OCI-LY1 (cell line): ENCODE measurements at regions not wholly inside any gene's neighbourhood (a gene's known extent, or its start where the extent isn't known, plus 50 kb on each side); places are given as distances from the start of the nearest gene placed in this dataset.

Experiments
- H2AFZ ChIP-seq: fragments of 200-600 bp; sonication (generic), shearing (Covaris generic); 2 replicates; pipeline ENCODE4 v1.6.0; 2014; ENCODE audit warnings: antibody characterized with exemption, mild to moderate bottlenecking, low read length
- H3F3A ChIP-seq: fragments of 200-600 bp; sonication (generic), shearing (Covaris generic); 2 replicates; pipeline ENCODE4 v1.6.0; 2014; ENCODE audit warnings: mild to moderate bottlenecking, antibody characterized with exemption, low read length, moderate library complexity; ENCODE audit not compliant: insufficient read depth
- H3K27ac ChIP-seq: fragments of 200-600 bp; sonication (generic); 2 replicates; pipeline ENCODE4 v1.5.1; 2014; ENCODE audit warnings: low read length, mixed run types, mild to moderate bottlenecking, low read depth; ENCODE audit not compliant: poor library complexity, severe bottlenecking
- H3K27me3 ChIP-seq: fragments of 200-600 bp; sonication (generic); 2 replicates; pipeline ENCODE4 v1.6.0; 2014; ENCODE audit warnings: antibody characterized with exemption, mild to moderate bottlenecking, low read length, moderate library complexity; ENCODE audit not compliant: insufficient read depth
- H3K36me3 ChIP-seq: fragments of 200-600 bp; sonication (generic); 2 replicates; pipeline ENCODE4 v1.6.1; 2014; ENCODE audit warnings: mild to moderate bottlenecking, antibody characterized with exemption, low read length, moderate library complexity, mixed read lengths; ENCODE audit not compliant: insufficient read depth
- H3K4me1 ChIP-seq: fragments of 200-600 bp; sonication (generic); 2 replicates; pipeline ENCODE4 v1.5.1; 2014; ENCODE audit warnings: mild to moderate bottlenecking, low read length, moderate library complexity; ENCODE audit not compliant: insufficient read depth, severe bottlenecking
- H3K4me2 ChIP-seq: fragments of 200-600 bp; sonication (generic), shearing (Covaris generic); 2 replicates; pipeline ENCODE4 v1.6.1; 2014; ENCODE audit warnings: low read length
- H3K4me3 ChIP-seq: fragments of 200-600 bp; sonication (generic); 2 replicates; pipeline ENCODE4 v1.5.1; 2014; ENCODE audit warnings: low read length, low read depth, mild to moderate bottlenecking, mixed read lengths; ENCODE audit not compliant: poor library complexity, severe bottlenecking
- H3K79me2 ChIP-seq: fragments of 200-600 bp; shearing (Covaris generic); 2 replicates; pipeline ENCODE4 v1.6.1; 2016; ENCODE audit warnings: mixed run types, low read length, mixed read lengths; ENCODE audit not compliant: insufficient read depth
- H3K9ac ChIP-seq: fragments of 200-600 bp; sonication (generic), shearing (Covaris generic); 2 replicates; pipeline ENCODE4 v1.6.1; 2014; ENCODE audit warnings: mild to moderate bottlenecking, low read length, mixed read lengths
- H3K9me2 ChIP-seq: fragments of 200-600 bp; sonication (generic), shearing (Covaris generic); 2 replicates; pipeline ENCODE4 v1.6.1; 2014; ENCODE audit warnings: low read depth, mild to moderate bottlenecking, low read length, mixed read lengths
- H3K9me3 ChIP-seq: fragments of 200-600 bp; shearing (Covaris generic); 2 replicates; pipeline ENCODE4 v1.6.1; 2014; ENCODE audit warnings: low read length, mixed read lengths
- H4K20me1 ChIP-seq: fragments of 200-600 bp; sonication (generic), shearing (Covaris generic); 2 replicates; pipeline ENCODE4 v1.6.0; 2016; ENCODE audit warnings: mild to moderate bottlenecking, low read length; ENCODE audit not compliant: insufficient read depth
- EZH2 ChIP-seq: fragments of 200-600 bp; sonication (generic), shearing (Covaris generic); IDR thresholded peaks from 2 replicates; pipeline ENCODE4 v1.8.0; 2017; ENCODE audit warnings: borderline replicate concordance, mixed run types, mild to moderate bottlenecking, antibody characterized with exemption, low read length, moderate library complexity, mixed read lengths
- TF ChIP-seq, protein P1 (sequence below): fragments of 200-600 bp; sonication (generic), shearing (Covaris generic); IDR thresholded peaks from 2 replicates; pipeline ENCODE4 v1.5.1; 2017; ENCODE audit warnings: mild to moderate bottlenecking, antibody characterized with exemption, low read length, moderate library complexity, mixed read lengths

DNA sequence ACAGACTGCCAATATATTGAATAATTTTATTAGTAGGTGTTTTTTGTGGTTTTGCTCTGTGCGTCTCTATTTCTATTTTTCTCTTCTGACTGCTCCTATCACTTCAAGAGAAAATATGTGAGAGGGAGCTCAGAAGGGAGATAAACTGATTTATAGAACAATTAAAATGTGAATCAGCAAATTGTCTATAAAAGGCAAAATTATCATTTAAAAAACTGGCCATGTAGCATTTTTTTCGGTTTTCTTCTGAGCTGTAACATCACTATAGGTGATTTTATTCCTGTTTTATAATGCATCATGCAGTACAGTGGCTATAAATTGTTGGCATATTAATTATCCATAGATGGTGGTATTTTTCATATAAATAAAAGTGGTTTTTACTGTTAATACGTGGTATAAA, 416.5 kb downstream of the DOK5 start:
- H3F3A ChIP-seq, result no peaks in the 10 kb centered on the region
- TF ChIP-seq EZH2, result no peak
- TF ChIP-seq, protein P1, sequence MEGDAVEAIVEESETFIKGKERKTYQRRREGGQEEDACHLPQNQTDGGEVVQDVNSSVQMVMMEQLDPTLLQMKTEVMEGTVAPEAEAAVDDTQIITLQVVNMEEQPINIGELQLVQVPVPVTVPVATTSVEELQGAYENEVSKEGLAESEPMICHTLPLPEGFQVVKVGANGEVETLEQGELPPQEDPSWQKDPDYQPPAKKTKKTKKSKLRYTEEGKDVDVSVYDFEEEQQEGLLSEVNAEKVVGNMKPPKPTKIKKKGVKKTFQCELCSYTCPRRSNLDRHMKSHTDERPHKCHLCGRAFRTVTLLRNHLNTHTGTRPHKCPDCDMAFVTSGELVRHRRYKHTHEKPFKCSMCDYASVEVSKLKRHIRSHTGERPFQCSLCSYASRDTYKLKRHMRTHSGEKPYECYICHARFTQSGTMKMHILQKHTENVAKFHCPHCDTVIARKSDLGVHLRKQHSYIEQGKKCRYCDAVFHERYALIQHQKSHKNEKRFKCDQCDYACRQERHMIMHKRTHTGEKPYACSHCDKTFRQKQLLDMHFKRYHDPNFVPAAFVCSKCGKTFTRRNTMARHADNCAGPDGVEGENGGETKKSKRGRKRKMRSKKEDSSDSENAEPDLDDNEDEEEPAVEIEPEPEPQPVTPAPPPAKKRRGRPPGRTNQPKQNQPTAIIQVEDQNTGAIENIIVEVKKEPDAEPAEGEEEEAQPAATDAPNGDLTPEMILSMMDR, result no peak
- H3K79me2 ChIP-seq, result no peaks in the 10 kb centered on the region
- H3K9me3 ChIP-seq, result no peaks in the 10 kb centered on the region
- H2AFZ ChIP-seq, result no peak overlapping the region
- no peaks in the 10 kb centered on the region for H4K20me1 ChIP-seq
- H3K4me1 ChIP-seq, result no peaks in the 10 kb centered on the region
- H3K27me3 ChIP-seq, result no peaks in the 10 kb centered on the region
- H3K4me3 ChIP-seq, result no peak overlapping the region
- no peaks in the 10 kb centered on the region for H3K9me2 ChIP-seq
- H3K4me2 ChIP-seq, result no peak overlapping the region
- H3K9ac ChIP-seq, result no peak overlapping the region
- no peaks in the 10 kb centered on the region for H3K36me3 ChIP-seq
- H3K27ac ChIP-seq, result no peak overlapping the region

DNA sequence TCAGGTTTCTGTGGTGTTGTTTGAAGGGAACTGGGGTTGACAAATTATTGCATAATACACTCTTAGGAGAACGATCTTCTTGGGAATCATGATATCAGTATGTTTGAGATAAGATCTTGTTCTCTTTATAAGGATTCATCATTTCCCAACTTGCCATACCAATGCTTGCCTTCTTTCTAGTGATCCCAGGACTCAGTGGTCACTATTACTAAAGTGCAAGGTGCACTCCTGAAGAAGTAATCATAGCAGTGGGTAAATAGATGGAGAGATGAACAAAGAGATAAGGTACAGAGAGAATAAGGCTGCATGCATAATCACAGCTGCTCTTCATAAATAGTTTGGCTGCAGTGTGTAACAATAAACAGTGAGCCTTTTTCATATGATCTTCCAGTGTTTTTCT, 404.0 kb downstream of the DOK5 start:
- Histone ChIP-seq H3K27ac (no peak overlapping the region), H3K4me2 (no peak overlapping the region), H3K9me3 (no peaks in the 10 kb centered on the region), H3K4me1 (no peaks in the 10 kb centered on the region), H2AFZ (no peak overlapping the region), H3K27me3 (no peaks in the 10 kb centered on the region), H4K20me1 (no peaks in the 10 kb centered on the region), H3F3A (no peaks in the 10 kb centered on the region), H3K9me2 (no peaks in the 10 kb centered on the region), H3K9ac (no peak overlapping the region), H3K4me3 (no peak overlapping the region), H3K36me3 (no peaks in the 10 kb centered on the region), H3K79me2 (no peaks in the 10 kb centered on the region)
- TF ChIP-seq, protein P1, result no peak
- no peak for TF ChIP-seq EZH2

DNA sequence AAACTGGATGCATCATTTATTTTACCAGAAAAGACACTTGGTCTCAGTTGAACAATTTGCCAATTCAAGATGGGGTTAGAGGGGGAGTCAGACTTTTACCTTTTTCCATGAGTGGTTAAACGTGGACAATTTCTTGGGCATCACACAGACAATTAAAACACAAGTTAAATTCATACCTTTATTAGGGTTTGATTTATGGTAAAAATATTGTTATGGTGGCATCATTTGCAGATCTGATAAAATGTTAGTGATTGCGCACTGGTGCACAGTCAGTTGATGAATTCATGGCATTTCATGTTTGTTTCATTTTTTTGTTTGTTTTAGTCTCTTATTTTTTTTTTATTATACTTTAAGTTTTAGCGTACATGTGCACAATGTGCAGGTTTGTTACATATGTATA, 399.9 kb downstream of the DOK5 start:
- Histone ChIP-seq H3K4me2 (no peak overlapping the region), H3K4me3 (no peak overlapping the region), H3K9me2 (no peaks in the 10 kb centered on the region), H3K9ac (no peak overlapping the region), H3K9me3 (no peaks in the 10 kb centered on the region), H2AFZ (no peak overlapping the region), H4K20me1 (no peaks in the 10 kb centered on the region), H3K79me2 (no peaks in the 10 kb centered on the region), H3K4me1 (no peaks in the 10 kb centered on the region), H3F3A (no peaks in the 10 kb centered on the region), H3K27ac (no peak overlapping the region), H3K27me3 (no peaks in the 10 kb centered on the region), H3K36me3 (no peaks in the 10 kb centered on the region)
- no peak for TF ChIP-seq EZH2
- TF ChIP-seq, protein P1, result no peak
